ENCODE measurements at regions not wholly inside any gene's neighbourhood (a gene's known extent, or its start where the extent isn't known, plus 50 kb on each side); places are given as distances from the start of the nearest gene placed in this dataset.

GRCh38 chr1:81702079-81702715 lies 98.5 kb upstream of the ADGRL2 start:
- no peak for TF ChIP-seq TAF1 (IDR thresholded peaks at IDR 0.05; ENCODE audit: low read depth)
- TF ChIP-seq REST (IDR thresholded peaks at IDR 0.05; ENCODE audit: low read depth): no peak
- no peak for TF ChIP-seq EP300 (IDR thresholded peaks at IDR 0.05; ENCODE audit: borderline replicate concordance)
- TF ChIP-seq, protein P1, sequence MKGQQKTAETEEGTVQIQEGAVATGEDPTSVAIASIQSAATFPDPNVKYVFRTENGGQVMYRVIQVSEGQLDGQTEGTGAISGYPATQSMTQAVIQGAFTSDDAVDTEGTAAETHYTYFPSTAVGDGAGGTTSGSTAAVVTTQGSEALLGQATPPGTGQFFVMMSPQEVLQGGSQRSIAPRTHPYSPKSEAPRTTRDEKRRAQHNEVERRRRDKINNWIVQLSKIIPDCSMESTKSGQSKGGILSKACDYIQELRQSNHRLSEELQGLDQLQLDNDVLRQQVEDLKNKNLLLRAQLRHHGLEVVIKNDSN (IDR thresholded peaks at IDR 0.05): no peak
- no peak for TF ChIP-seq YY1 (IDR thresholded peaks at IDR 0.05; ENCODE audit: low read depth)
- no peak for TF ChIP-seq TCF12 (IDR thresholded peaks at IDR 0.05; ENCODE audit: low read depth)
- no peak for TF ChIP-seq ZBTB7A (IDR thresholded peaks at IDR 0.05; ENCODE audit: low read depth)
- TF ChIP-seq, protein P2, sequence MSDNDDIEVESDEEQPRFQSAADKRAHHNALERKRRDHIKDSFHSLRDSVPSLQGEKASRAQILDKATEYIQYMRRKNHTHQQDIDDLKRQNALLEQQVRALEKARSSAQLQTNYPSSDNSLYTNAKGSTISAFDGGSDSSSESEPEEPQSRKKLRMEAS (IDR thresholded peaks at IDR 0.05): no peak
- TF ChIP-seq TEAD4 (IDR thresholded peaks at IDR 0.05): no peak
- TF ChIP-seq RAD21 (IDR thresholded peaks at IDR 0.05; ENCODE audit: low read depth): no peak
- TF ChIP-seq CEBPB (IDR thresholded peaks at IDR 0.05): no peak
